CD4-positive, alpha-beta memory T cell (primary cell): ENCODE measurements at regions not wholly inside any gene's neighbourhood (a gene's known extent, or its start where the extent isn't known, plus 50 kb on each side); places are given as distances from the start of the nearest gene placed in this dataset.

Experiments
- CTCF ChIA-PET: fragments of 350-600 bp; sonication (Branson Sonifier 250); formaldehyde crosslinking; loops from one replicate; lab custom pipeline; 2021; ENCODE audit warnings: inconsistent platforms; ENCODE audit not compliant: partially characterized antibody; lab: Charles Lee
- POLR2A ChIA-PET: fragments of 350-600 bp; sonication (Branson Sonifier 250); formaldehyde crosslinking; loops from one replicate; lab custom pipeline; 2021; ENCODE audit not compliant: partially characterized antibody; lab: Charles Lee
- DNase-seq, 5 donors: peaks; one replicate each; pipeline versions ENCODE4 v3.0.0 to v3.0.0-alpha.2; 2020 to 2022; ENCODE audit warnings: mixed read lengths in 1 of 5
- H3K27ac ChIP-seq: one replicate; pipeline ENCODE4 v1.7.0; 2013; ENCODE audit warnings: low read depth, low read length
- H3K27me3 ChIP-seq: 2 replicates; pipeline ENCODE4 v1.7.0; 2013; ENCODE audit warnings: mild to moderate bottlenecking, low read length, moderate library complexity; ENCODE audit not compliant: insufficient read depth
- H3K36me3 ChIP-seq: 2 replicates; pipeline ENCODE4 v1.7.0; 2013; ENCODE audit warnings: mild to moderate bottlenecking, low read length, moderate library complexity; ENCODE audit not compliant: insufficient read depth
- H3K4me1 ChIP-seq: 2 replicates; pipeline ENCODE4 v1.7.0; 2013; ENCODE audit warnings: mild to moderate bottlenecking, low read length, moderate library complexity; ENCODE audit not compliant: insufficient read depth
- H3K4me3 ChIP-seq, 2 donors: one replicate each; pipeline ENCODE4 v1.7.0; 2013; ENCODE audit warnings: low read length in 2 of 2, mild to moderate bottlenecking in 1 of 2
- H3K9me3 ChIP-seq, 2 donors: one replicate each; pipeline ENCODE4 v1.7.0; 2013; ENCODE audit warnings: low read length in 2 of 2, control low read depth in 1 of 2; ENCODE audit not compliant: control insufficient read depth in 1 of 2
- H3K27ac Mint-ChIP-seq, 7 donors: one replicate each; pipeline ENCODE4 v1.8.0; 2020 to 2021; ENCODE audit warnings: mixed read lengths in 7 of 7, mild to moderate bottlenecking in 6 of 7, inconsistent platforms in 3 of 7, moderate library complexity in 3 of 7
- H3K27me3 Mint-ChIP-seq, 2 donors: one replicate each; pipeline ENCODE4 v1.8.0; 2020 to 2021; ENCODE audit warnings: mixed read lengths in 2 of 2
- H3K36me3 Mint-ChIP-seq, 2 donors: one replicate each; pipeline ENCODE4 v1.8.0; 2020 to 2021; ENCODE audit warnings: mixed read lengths in 2 of 2, inconsistent platforms in 1 of 2, mild to moderate bottlenecking in 1 of 2
- H3K4me1 Mint-ChIP-seq, 4 donors: one replicate each; pipeline ENCODE4 v1.8.0; 2020 to 2021; ENCODE audit warnings: mixed read lengths in 4 of 4, mild to moderate bottlenecking in 1 of 4
- H3K4me3 Mint-ChIP-seq, 8 donors: one replicate each; pipeline ENCODE4 v1.8.0; 2020 to 2021; ENCODE audit warnings: mixed read lengths in 8 of 8, mild to moderate bottlenecking in 7 of 8, moderate library complexity in 6 of 8, inconsistent platforms in 3 of 8
- H3K9me3 Mint-ChIP-seq, 8 donors: one replicate each; pipeline ENCODE4 v1.8.0; 2020 to 2021; ENCODE audit warnings: mixed read lengths in 8 of 8, mild to moderate bottlenecking in 5 of 8, inconsistent platforms in 3 of 8, moderate library complexity in 1 of 8
- intact Hi-C: fragments of 100-400 bp; cut with micrococcal nuclease; formaldehyde crosslinking; loops from one replicate; pipeline ENCODE4 v1.15.1; 2023

GRCh38 chr21:19276665-19277064 is 873.1 kb upstream of the TMPRSS15 start:
- H3K27ac Mint-ChIP-seq = no peak overlapping the region
- H3K27ac ChIP-seq = no peak overlapping the region
- no peaks in the 10 kb centered on the region for H3K27me3 ChIP-seq
- POLR2A ChIA-PET = no interaction called here
- CTCF ChIA-PET = no interaction called here
- H3K36me3 Mint-ChIP-seq = no peaks in the 10 kb centered on the region
- no peaks in the 10 kb centered on the region for H3K4me1 ChIP-seq
- H3K36me3 ChIP-seq = no peaks in the 10 kb centered on the region
- H3K27me3 Mint-ChIP-seq = no peaks in the 10 kb centered on the region
- H3K4me1 Mint-ChIP-seq = no peaks in the 10 kb centered on the region
- peaks cover 2 to 23% (median 5%) of the 10 kb centered on the region in 8 donors for H3K9me3 Mint-ChIP-seq
- no peak overlapping the region for H3K4me3 Mint-ChIP-seq
- intact Hi-C loops = no loop called here
- no peaks in the 10 kb centered on the region for H3K9me3 ChIP-seq
- DNase-seq = no peak
- no peak overlapping the region for H3K4me3 ChIP-seq

DNA sequence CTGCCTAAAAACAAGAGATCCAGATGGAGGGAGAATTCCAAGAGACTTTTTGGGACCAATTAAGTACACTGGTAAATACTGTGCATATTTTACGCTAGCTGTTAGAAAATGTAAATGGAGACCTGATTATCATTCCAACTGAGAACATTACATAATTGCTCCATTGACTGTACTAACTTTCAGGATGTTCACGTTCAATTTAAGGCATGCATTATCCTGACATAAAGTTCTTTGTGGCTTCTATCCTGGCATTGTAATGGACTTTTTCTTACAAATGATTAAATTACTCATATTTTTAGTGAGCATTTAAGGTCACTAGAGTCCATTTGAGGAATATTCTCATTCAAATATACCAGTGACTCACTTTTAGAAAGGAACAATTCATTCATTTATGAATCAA is 883.3 kb upstream of the TMPRSS15 start:
- H3K4me3 Mint-ChIP-seq = no peak overlapping the region
- Histone ChIP-seq H3K36me3 (no peaks in the 10 kb centered on the region), H3K27me3 (no peaks in the 10 kb centered on the region), H3K4me3 (no peak overlapping the region), H3K4me1 (no peaks in the 10 kb centered on the region), H3K27ac (no peak overlapping the region), H3K9me3 (no peaks in the 10 kb centered on the region)
- no peaks in the 10 kb centered on the region for H3K36me3 Mint-ChIP-seq
- no peaks in the 10 kb centered on the region for H3K4me1 Mint-ChIP-seq
- DNase-seq = no peak
- H3K27me3 Mint-ChIP-seq = no peaks in the 10 kb centered on the region
- ChIA-PET CTCF (no interaction called here), POLR2A (no interaction called here)
- H3K27ac Mint-ChIP-seq = no peak overlapping the region
- H3K9me3 Mint-ChIP-seq = peaks cover 0 to 14% (median 7%) of the 10 kb centered on the region in 8 donors
- intact Hi-C loops = no loop called here

DNA sequence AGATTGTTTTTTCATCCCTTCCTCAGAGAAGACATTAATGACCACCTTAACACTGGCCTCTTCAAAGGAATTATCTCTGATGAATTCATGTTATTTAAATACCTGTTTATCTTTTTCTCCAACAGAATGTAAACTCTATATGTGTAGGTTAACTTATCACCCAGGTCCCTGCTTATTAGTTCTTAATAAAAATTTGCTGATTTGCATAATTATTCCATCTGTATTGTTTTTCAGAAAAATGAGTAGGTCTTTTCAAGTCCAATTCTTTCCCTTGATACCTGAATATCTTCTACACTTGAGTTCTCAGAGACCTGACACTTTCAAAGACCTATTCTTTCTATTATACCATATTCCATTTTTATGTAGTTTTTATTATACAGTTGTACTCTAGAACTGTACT is 886.7 kb upstream of the TMPRSS15 start:
- intact Hi-C loops = no loop called here
- H3K27ac ChIP-seq = no peak overlapping the region
- H3K4me3 Mint-ChIP-seq = no peak overlapping the region
- H3K27me3 ChIP-seq = no peaks in the 10 kb centered on the region
- no peaks in the 10 kb centered on the region for H3K36me3 Mint-ChIP-seq
- no peaks in the 10 kb centered on the region for H3K9me3 ChIP-seq
- CTCF ChIA-PET = no interaction called here
- H3K36me3 ChIP-seq = no peaks in the 10 kb centered on the region
- POLR2A ChIA-PET = no interaction called here
- no peaks in the 10 kb centered on the region for H3K27me3 Mint-ChIP-seq
- peaks cover 0 to 30% (median 13%) of the 10 kb centered on the region in 8 donors for H3K9me3 Mint-ChIP-seq
- no peak overlapping the region for H3K4me3 ChIP-seq
- DNase-seq = no peak
- no peaks in the 10 kb centered on the region for H3K4me1 Mint-ChIP-seq
- H3K4me1 ChIP-seq = no peaks in the 10 kb centered on the region
- H3K27ac Mint-ChIP-seq = no peak overlapping the region

DNA sequence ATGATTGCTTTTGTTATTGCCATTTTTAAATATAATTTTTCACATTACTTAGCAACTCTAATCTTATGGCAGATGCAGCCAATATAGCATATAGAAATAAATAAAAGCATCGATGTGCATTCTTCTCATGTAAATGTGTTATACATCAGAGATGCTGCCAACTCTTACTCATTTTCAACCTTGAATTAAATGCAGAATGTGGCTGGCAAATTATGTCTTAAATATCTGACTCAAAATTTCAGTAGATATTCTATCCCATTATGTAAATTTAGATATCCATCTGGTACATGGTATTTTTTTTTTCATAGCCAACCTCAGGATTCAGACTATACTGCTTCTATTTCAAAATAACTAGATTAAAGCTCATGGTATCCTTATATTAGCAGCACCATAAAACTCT is 916.7 kb upstream of the TMPRSS15 start:
- Histone ChIP-seq H3K4me1 (no peaks in the 10 kb centered on the region), H3K36me3 (no peaks in the 10 kb centered on the region), H3K4me3 (no peak overlapping the region), H3K9me3 (no peaks in the 10 kb centered on the region), H3K27me3 (no peaks in the 10 kb centered on the region), H3K27ac (no peak overlapping the region)
- ChIA-PET POLR2A (no interaction called here), CTCF (no interaction called here)
- intact Hi-C loops = no loop called here
- Mint-ChIP-seq H3K27ac (no peak overlapping the region), H3K27me3 (no peaks in the 10 kb centered on the region), H3K9me3 (peaks cover 0 to 10% (median 4%) of the 10 kb centered on the region in 8 donors), H3K4me3 (no peak overlapping the region), H3K36me3 (no peaks in the 10 kb centered on the region), H3K4me1 (no peaks in the 10 kb centered on the region)
- DNase-seq = no peak

GRCh38 chr21:19321688-19322087 is 918.1 kb upstream of the TMPRSS15 start:
- DNase-seq = no peak
- Mint-ChIP-seq H3K27me3 (no peaks in the 10 kb centered on the region), H3K36me3 (no peaks in the 10 kb centered on the region), H3K27ac (no peak overlapping the region), H3K4me1 (no peaks in the 10 kb centered on the region), H3K4me3 (no peak overlapping the region), H3K9me3 (peaks cover 0 to 10% (median under 1%) of the 10 kb centered on the region in 8 donors)
- no peaks in the 10 kb centered on the region for H3K4me1 ChIP-seq
- intact Hi-C loops = no loop called here
- H3K27me3 ChIP-seq = no peaks in the 10 kb centered on the region
- no peak overlapping the region for H3K4me3 ChIP-seq
- CTCF ChIA-PET = no interaction called here
- no peak overlapping the region for H3K27ac ChIP-seq
- no peaks in the 10 kb centered on the region for H3K9me3 ChIP-seq
- no peaks in the 10 kb centered on the region for H3K36me3 ChIP-seq
- POLR2A ChIA-PET = no interaction called here

DNA sequence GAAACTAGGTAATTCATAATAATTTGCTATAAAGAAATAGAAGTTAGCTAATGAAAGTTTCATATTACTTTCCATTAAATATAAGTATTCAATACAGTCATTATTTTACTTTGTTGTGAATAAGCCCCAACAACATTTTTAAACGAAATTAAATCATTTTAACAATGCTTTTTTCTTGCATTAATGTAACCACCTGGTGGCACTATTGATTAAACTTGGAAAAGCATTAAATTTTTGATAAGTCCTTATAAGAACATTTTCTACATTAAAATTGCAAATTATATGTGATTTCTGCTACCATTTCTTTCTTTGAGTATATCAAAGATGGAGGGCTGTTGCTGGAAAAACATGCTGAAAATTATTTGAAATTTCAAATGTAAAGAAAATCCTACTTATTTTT is 918.8 kb upstream of the TMPRSS15 start:
- ChIA-PET CTCF (no interaction called here), POLR2A (no interaction called here)
- intact Hi-C loops = no loop called here
- no peak overlapping the region for H3K4me3 Mint-ChIP-seq
- H3K4me3 ChIP-seq = no peak overlapping the region
- no peaks in the 10 kb centered on the region for H3K9me3 ChIP-seq
- H3K27me3 Mint-ChIP-seq = no peaks in the 10 kb centered on the region
- peaks cover 0 to 10% (median 2%) of the 10 kb centered on the region in 8 donors for H3K9me3 Mint-ChIP-seq
- no peaks in the 10 kb centered on the region for H3K27me3 ChIP-seq
- H3K36me3 ChIP-seq = no peaks in the 10 kb centered on the region
- H3K27ac ChIP-seq = no peak overlapping the region
- H3K4me1 Mint-ChIP-seq = no peaks in the 10 kb centered on the region
- no peak for DNase-seq
- no peak overlapping the region for H3K27ac Mint-ChIP-seq
- no peaks in the 10 kb centered on the region for H3K4me1 ChIP-seq
- H3K36me3 Mint-ChIP-seq = no peaks in the 10 kb centered on the region

- H3K4me3 Mint-ChIP-seq = no peak overlapping the region
- no peaks in the 10 kb centered on the region for H3K9me3 ChIP-seq
- no peak for DNase-seq
- H3K4me1 ChIP-seq = no peaks in the 10 kb centered on the region
- H3K9me3 Mint-ChIP-seq = peaks cover 2 to 15% (median 6%) of the 10 kb centered on the region in 8 donors
- intact Hi-C loops = no loop called here
- CTCF ChIA-PET = no interaction called here
- no peaks in the 10 kb centered on the region for H3K4me1 Mint-ChIP-seq
- no peaks in the 10 kb centered on the region for H3K36me3 ChIP-seq
- H3K27me3 ChIP-seq = no peaks in the 10 kb centered on the region
- no peak overlapping the region for H3K27ac Mint-ChIP-seq
- no peaks in the 10 kb centered on the region for H3K36me3 Mint-ChIP-seq
- no peak overlapping the region for H3K27ac ChIP-seq
- H3K4me3 ChIP-seq = no peak overlapping the region
- POLR2A ChIA-PET = no interaction called here
- no peaks in the 10 kb centered on the region for H3K27me3 Mint-ChIP-seq
Observed at GRCh38 chr21:19326531-19327319, 923.1 kb upstream of the TMPRSS15 start.
